ENCODE measurements at regions not wholly inside any gene's neighbourhood (a gene's known extent, or its start where the extent isn't known, plus 50 kb on each side); places are given as distances from the start of the nearest gene placed in this dataset.

DNA sequence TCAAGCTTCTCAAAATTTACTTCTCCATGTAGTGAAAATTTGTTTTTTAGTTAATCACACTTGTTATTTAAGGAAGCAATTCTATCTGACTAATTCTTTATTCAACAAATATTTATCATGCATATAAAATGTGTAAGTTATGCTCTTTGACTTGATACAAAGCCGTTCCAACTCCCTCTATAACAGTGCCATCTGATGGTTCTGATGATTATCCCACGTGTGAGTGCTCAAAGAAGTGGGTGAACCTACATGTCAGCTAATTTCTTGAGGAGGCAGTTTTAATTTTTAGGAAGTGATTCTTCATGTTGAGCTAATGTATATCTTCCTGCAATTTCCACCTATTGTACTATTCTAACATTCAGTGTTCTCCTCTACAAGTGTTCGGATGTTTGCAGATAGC, 88.8 kb upstream of the BRINP1 start (continued):
- TF ChIP-seq FOXA2 (IDR thresholded peaks at IDR 0.05): no peak
- TF ChIP-seq RAD21 (IDR thresholded peaks at IDR 0.05): no peak
- no peak for TF ChIP-seq FOXA1 (IDR thresholded peaks at IDR 0.05)
- no peak for TF ChIP-seq EGR1 (IDR thresholded peaks at IDR 0.05; ENCODE audit: low read depth in 2 of 2)

DNA sequence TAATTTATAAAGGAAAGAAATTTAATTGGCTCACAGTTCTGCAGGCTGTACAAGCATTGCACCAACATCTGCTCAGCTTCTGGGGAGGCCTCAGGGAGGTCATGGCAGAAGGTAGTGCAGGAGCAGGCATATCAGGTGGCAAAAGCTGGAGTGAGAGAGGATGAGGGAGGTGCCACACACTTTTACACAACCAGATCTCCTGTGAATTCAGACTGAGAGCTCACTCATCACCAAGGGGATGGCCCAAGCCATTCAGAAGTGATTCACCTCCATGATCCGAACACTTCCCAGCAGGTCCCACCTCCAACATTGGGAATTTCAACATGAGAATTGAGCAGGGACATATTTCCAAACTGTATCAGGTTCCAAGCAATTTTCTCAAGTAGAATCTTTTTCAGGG, 84.7 kb upstream of the BRINP1 start:
- DNase-seq (ENCODE audit: low spot score): no peak
- Histone ChIP-seq H3K4me1 (ENCODE audit: control insufficient read depth in 4 of 4, insufficient read depth in 4 of 4, low read length in 3 of 4) (peaks cover 0 to 9% (median 6%) of the 10 kb centered on the region in 4 donors), H3K9ac (ENCODE audit: low read depth in 1 of 2, low read length in 2 of 2) (no peak overlapping the region), H3K27ac (ENCODE audit: low read depth in 1 of 2, low read length in 2 of 2) (no peak overlapping the region), H3K4me3 (ENCODE audit: low read depth in 1 of 3, low read length in 3 of 3) (no peak overlapping the region), H3K36me3 (ENCODE audit: control insufficient read depth in 4 of 4, insufficient read depth in 3 of 4, low read depth in 1 of 4, low read length in 3 of 4) (no peaks in the 10 kb centered on the region), H3K9me3 (ENCODE audit: control insufficient read depth in 4 of 4, low read length in 3 of 4) (no peaks in the 10 kb centered on the region), H3K27me3 (ENCODE audit: control insufficient read depth in 4 of 4, insufficient read depth in 4 of 4, low read length in 3 of 4) (no peaks in the 10 kb centered on the region)
- TF ChIP-seq JUND (IDR thresholded peaks at IDR 0.05) (no peak), MAX (IDR thresholded peaks at IDR 0.05) (no peak), HNF4A (conservative IDR thresholded peaks at IDR 0.05) (no peak), FOXA2 (IDR thresholded peaks at IDR 0.05) (no peak), RXRA (IDR thresholded peaks at IDR 0.05) (no peak), GABPA (IDR thresholded peaks at IDR 0.05 in 1 of 2, conservative IDR thresholded peaks at IDR 0.05 in 1 of 2) (no peak), YY1 (IDR thresholded peaks at IDR 0.05) (no peak), RAD21 (IDR thresholded peaks at IDR 0.05) (no peak), SP1 (IDR thresholded peaks at IDR 0.05) (no peak), FOXA1 (IDR thresholded peaks at IDR 0.05) (no peak), TAF1 (conservative IDR thresholded peaks at IDR 0.05) (no peak), NR2F2 (IDR thresholded peaks at IDR 0.05) (no peak), HNF4G (IDR thresholded peaks at IDR 0.05) (no peak), ZBTB33 (IDR thresholded peaks at IDR 0.05) (no peak)
- WGBS: 87% methylated on average over 1 of the region's 1 CpG

DNA sequence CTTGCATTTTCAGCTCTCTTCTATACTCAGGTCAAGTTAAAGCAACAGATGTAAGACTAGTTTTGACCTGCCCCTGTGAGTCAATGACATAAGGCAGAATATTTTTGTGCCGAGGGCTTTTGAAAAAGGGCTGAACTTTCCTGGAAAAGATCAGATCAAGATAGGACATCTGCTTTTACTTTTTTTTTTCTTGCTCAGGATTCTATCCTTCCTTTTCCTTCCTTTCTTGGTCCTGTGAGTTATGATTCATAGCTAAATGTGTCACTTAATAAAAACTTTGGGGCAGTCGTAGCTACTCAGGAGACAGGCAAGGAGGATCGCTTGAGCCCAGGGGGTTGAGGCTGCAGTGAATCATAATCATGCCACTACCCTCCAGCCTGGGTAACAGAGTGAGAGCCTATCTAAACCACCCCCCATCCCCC, 84.3 kb upstream of the BRINP1 start:
- Histone ChIP-seq H3K4me3 (ENCODE audit: low read depth in 1 of 3, low read length in 3 of 3) (no peak overlapping the region), H3K27ac (ENCODE audit: low read depth in 1 of 2, low read length in 2 of 2) (no peak overlapping the region), H3K4me1 (ENCODE audit: control insufficient read depth in 4 of 4, insufficient read depth in 4 of 4, low read length in 3 of 4) (peaks cover 0 to 9% (median 6%) of the 10 kb centered on the region in 4 donors), H3K9ac (ENCODE audit: low read depth in 1 of 2, low read length in 2 of 2) (no peak overlapping the region), H3K27me3 (ENCODE audit: control insufficient read depth in 4 of 4, insufficient read depth in 4 of 4, low read length in 3 of 4) (no peaks in the 10 kb centered on the region), H3K9me3 (ENCODE audit: control insufficient read depth in 4 of 4, low read length in 3 of 4) (no peaks in the 10 kb centered on the region), H3K36me3 (ENCODE audit: control insufficient read depth in 4 of 4, insufficient read depth in 3 of 4, low read depth in 1 of 4, low read length in 3 of 4) (no peaks in the 10 kb centered on the region)
- DNase-seq (ENCODE audit: low spot score): no peak
- TF ChIP-seq ZBTB33 (IDR thresholded peaks at IDR 0.05) (no peak), RXRA (IDR thresholded peaks at IDR 0.05) (no peak), JUND (IDR thresholded peaks at IDR 0.05) (no peak), MAX (IDR thresholded peaks at IDR 0.05) (no peak), SP1 (IDR thresholded peaks at IDR 0.05) (no peak), FOXA1 (IDR thresholded peaks at IDR 0.05) (no peak)
- TF ChIP-seq, protein P1, sequence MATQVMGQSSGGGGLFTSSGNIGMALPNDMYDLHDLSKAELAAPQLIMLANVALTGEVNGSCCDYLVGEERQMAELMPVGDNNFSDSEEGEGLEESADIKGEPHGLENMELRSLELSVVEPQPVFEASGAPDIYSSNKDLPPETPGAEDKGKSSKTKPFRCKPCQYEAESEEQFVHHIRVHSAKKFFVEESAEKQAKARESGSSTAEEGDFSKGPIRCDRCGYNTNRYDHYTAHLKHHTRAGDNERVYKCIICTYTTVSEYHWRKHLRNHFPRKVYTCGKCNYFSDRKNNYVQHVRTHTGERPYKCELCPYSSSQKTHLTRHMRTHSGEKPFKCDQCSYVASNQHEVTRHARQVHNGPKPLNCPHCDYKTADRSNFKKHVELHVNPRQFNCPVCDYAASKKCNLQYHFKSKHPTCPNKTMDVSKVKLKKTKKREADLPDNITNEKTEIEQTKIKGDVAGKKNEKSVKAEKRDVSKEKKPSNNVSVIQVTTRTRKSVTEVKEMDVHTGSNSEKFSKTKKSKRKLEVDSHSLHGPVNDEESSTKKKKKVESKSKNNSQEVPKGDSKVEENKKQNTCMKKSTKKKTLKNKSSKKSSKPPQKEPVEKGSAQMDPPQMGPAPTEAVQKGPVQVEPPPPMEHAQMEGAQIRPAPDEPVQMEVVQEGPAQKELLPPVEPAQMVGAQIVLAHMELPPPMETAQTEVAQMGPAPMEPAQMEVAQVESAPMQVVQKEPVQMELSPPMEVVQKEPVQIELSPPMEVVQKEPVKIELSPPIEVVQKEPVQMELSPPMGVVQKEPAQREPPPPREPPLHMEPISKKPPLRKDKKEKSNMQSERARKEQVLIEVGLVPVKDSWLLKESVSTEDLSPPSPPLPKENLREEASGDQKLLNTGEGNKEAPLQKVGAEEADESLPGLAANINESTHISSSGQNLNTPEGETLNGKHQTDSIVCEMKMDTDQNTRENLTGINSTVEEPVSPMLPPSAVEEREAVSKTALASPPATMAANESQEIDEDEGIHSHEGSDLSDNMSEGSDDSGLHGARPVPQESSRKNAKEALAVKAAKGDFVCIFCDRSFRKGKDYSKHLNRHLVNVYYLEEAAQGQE (IDR thresholded peaks at IDR 0.05): no peak
- TF ChIP-seq, protein P2, sequence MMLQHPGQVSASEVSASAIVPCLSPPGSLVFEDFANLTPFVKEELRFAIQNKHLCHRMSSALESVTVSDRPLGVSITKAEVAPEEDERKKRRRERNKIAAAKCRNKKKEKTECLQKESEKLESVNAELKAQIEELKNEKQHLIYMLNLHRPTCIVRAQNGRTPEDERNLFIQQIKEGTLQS (IDR thresholded peaks at IDR 0.05): no peak
- 78% methylated on average over 3 of the region's 3 CpGs for WGBS

Data from liver (tissue), 7 donors.